ENCODE measurements at regions not wholly inside any gene's neighbourhood (a gene's known extent, or its start where the extent isn't known, plus 50 kb on each side); places are given as distances from the start of the nearest gene placed in this dataset.

DNA sequence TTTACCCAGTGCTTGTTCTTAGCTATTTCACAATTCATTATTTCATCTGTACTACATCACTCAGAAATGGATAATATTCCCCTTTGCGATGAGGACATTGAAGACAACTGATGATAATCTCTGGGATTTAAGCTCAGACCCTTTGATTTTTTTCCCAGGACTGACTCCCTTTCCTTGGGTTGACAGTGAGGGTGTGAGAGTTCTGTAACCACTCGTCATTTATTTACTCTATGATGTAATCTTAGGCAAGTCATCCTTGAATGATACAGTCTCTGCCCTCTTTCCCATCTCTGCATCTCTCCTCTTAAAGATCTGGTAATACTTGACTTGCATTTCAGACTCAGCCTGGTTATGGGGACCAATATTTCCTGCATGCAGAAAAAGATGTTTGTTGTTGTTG lies 1041.7 kb downstream of the AGBL1 start:
- Histone ChIP-seq H3K4me2 (ENCODE audit: low read length) (no peak overlapping the region), H3K4me3 (ENCODE audit: low read length) (no peak overlapping the region), H3K27me3 (ENCODE audit: insufficient read depth, low read depth, low read length) (no peaks in the 10 kb centered on the region), H3F3A (ENCODE audit: insufficient read depth, low read length, poor library complexity, severe bottlenecking) (no peaks in the 10 kb centered on the region), H3K79me2 (replicated peaks; ENCODE audit: insufficient read depth, low read length) (no peaks in the 10 kb centered on the region), H3K27ac (ENCODE audit: low read length) (no peak overlapping the region), H4K20me1 (ENCODE audit: insufficient read depth) (no peaks in the 10 kb centered on the region), H3K9me2 (ENCODE audit: insufficient read depth, low read length) (no peaks in the 10 kb centered on the region), H2AFZ (ENCODE audit: low read depth, low read length) (no peak overlapping the region), H3K36me3 (ENCODE audit: insufficient read depth, low read length) (no peaks in the 10 kb centered on the region), H3K9me3 (ENCODE audit: low read length) (no peaks in the 10 kb centered on the region), H3K9ac (ENCODE audit: low read length) (no peak overlapping the region)
- no peak for TF ChIP-seq TAF1 (IDR thresholded peaks at IDR 0.05; ENCODE audit: low read depth)

DNA sequence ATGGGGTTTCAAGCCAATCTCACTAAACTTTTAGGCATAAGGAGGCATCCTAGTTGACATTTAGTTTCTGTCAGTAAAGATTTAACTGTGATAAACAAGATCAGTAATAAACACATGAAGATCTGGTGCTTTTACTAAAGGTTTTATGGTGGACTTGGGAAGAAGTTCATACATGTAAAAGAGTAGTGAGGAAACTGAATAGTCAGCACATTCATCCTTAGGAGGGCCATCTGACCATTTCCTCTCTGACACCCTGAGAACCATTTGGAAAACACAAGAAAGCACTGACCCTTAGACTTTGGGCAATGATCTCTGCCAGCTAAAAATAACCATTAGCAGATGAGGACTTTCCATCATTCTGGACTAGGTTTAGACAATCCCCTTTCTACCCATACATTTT lies 1040.9 kb downstream of the AGBL1 start:
- Histone ChIP-seq H3K79me2 (replicated peaks; ENCODE audit: insufficient read depth, low read length) (no peaks in the 10 kb centered on the region), H4K20me1 (ENCODE audit: insufficient read depth) (no peaks in the 10 kb centered on the region), H3K27me3 (ENCODE audit: insufficient read depth, low read depth, low read length) (no peaks in the 10 kb centered on the region), H3K9ac (ENCODE audit: low read length) (no peak overlapping the region), H2AFZ (ENCODE audit: low read depth, low read length) (no peak overlapping the region), H3K9me2 (ENCODE audit: insufficient read depth, low read length) (no peaks in the 10 kb centered on the region), H3K9me3 (ENCODE audit: low read length) (no peaks in the 10 kb centered on the region), H3K4me3 (ENCODE audit: low read length) (no peak overlapping the region), H3K36me3 (ENCODE audit: insufficient read depth, low read length) (no peaks in the 10 kb centered on the region), H3F3A (ENCODE audit: insufficient read depth, low read length, poor library complexity, severe bottlenecking) (no peaks in the 10 kb centered on the region), H3K27ac (ENCODE audit: low read length) (no peak overlapping the region), H3K4me2 (ENCODE audit: low read length) (no peak overlapping the region)
- no peak for TF ChIP-seq MXI1 (conservative IDR thresholded peaks at IDR 0.05; ENCODE audit: poor library complexity, severe bottlenecking)
- no peak for TF ChIP-seq REST (IDR thresholded peaks at IDR 0.05; ENCODE audit: borderline replicate concordance)
- TF ChIP-seq EP300 (conservative IDR thresholded peaks at IDR 0.05; ENCODE audit: poor library complexity, severe bottlenecking): no peak
- no peak for TF ChIP-seq POLR2AphosphoS5 (IDR thresholded peaks at IDR 0.05)
- TF ChIP-seq RAD21 (conservative IDR thresholded peaks at IDR 0.05): no peak
- TF ChIP-seq SMC3 (conservative IDR thresholded peaks at IDR 0.05; ENCODE audit: poor library complexity): no peak

- no peaks in the 10 kb centered on the region for H3K79me2 ChIP-seq (replicated peaks; ENCODE audit: insufficient read depth, low read length)
- no peaks in the 10 kb centered on the region for H3K27me3 ChIP-seq (ENCODE audit: insufficient read depth, low read depth, low read length)
- H3K9me3 ChIP-seq (ENCODE audit: low read length): no peaks in the 10 kb centered on the region
- H3K36me3 ChIP-seq (ENCODE audit: insufficient read depth, low read length): no peaks in the 10 kb centered on the region
- H4K20me1 ChIP-seq (ENCODE audit: insufficient read depth): no peaks in the 10 kb centered on the region
- H3K4me3 ChIP-seq (ENCODE audit: low read length): no peak overlapping the region
- H3F3A ChIP-seq (ENCODE audit: insufficient read depth, low read length, poor library complexity, severe bottlenecking): no peaks in the 10 kb centered on the region
- H3K27ac ChIP-seq (ENCODE audit: low read length): no peak overlapping the region
- TF ChIP-seq CTCF (IDR thresholded peaks at IDR 0.05; ENCODE audit: poor library complexity, severe bottlenecking): no peak
- TF ChIP-seq EZH2 (IDR thresholded peaks at IDR 0.05; ENCODE audit: borderline replicate concordance, insufficient read depth, low read length, poor library complexity, severe bottlenecking): no peak
- no peak for TF ChIP-seq TAF1 (IDR thresholded peaks at IDR 0.05; ENCODE audit: low read depth)
- no peak for TF ChIP-seq RAD21 (conservative IDR thresholded peaks at IDR 0.05)
- TF ChIP-seq SMC3 (conservative IDR thresholded peaks at IDR 0.05; ENCODE audit: poor library complexity): no peak
- TF ChIP-seq POLR2AphosphoS5 (IDR thresholded peaks at IDR 0.05): no peak
- TF ChIP-seq REST (IDR thresholded peaks at IDR 0.05; ENCODE audit: borderline replicate concordance): no peak
- no peak for TF ChIP-seq EP300 (conservative IDR thresholded peaks at IDR 0.05; ENCODE audit: poor library complexity, severe bottlenecking)
- no peak for TF ChIP-seq MXI1 (conservative IDR thresholded peaks at IDR 0.05; ENCODE audit: poor library complexity, severe bottlenecking)
- no peak overlapping the region for H3K4me2 ChIP-seq (ENCODE audit: low read length)
- no peaks in the 10 kb centered on the region for H3K9me2 ChIP-seq (ENCODE audit: insufficient read depth, low read length)
- no peak overlapping the region for H3K9ac ChIP-seq (ENCODE audit: low read length)
- no peak overlapping the region for H2AFZ ChIP-seq (ENCODE audit: low read depth, low read length)
These were observed 1039.2 kb downstream of the AGBL1 start for GRCh38 chr15:87118846-87119245.

All from neural cell (in vitro differentiated cells).